Stimulated activated CD8-positive, alpha-beta memory T cell treated with anti-CD3 and anti-CD28 coated beads, Interleukin-4, amount 100 ng/mL, for 1 hour (primary cell): ENCODE measurements at regions not wholly inside any gene's neighbourhood (a gene's known extent, or its start where the extent isn't known, plus 50 kb on each side); places are given as distances from the start of the nearest gene placed in this dataset.

Source experiments
- DNase-seq, 2 donors: peaks; one replicate each; pipeline ENCODE4 v3.0.0-alpha.2; 2020; ENCODE audit warnings: low read depth in 2 of 2, low spot score in 1 of 2

DNA sequence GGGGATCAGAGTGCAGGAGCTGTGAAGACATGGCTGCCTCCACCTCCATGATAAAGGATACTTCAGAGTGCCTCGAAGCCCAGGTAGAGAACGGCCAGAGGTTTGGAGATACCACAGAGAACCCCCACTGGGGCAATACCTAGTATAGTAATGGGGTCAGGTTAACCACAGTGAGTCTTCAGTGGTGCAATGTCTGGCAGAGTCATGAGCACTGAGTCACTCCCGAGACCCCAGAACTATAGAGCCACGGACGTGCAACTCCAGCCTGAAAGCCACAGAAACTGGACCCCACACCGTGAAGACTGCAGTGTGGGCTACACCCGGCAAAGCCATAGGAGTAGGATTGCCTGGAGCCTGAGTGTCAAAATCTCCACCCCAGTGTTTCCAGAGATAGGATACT is 746.6 kb downstream of the CBLN2 start:
- no peak for DNase-seq

DNA sequence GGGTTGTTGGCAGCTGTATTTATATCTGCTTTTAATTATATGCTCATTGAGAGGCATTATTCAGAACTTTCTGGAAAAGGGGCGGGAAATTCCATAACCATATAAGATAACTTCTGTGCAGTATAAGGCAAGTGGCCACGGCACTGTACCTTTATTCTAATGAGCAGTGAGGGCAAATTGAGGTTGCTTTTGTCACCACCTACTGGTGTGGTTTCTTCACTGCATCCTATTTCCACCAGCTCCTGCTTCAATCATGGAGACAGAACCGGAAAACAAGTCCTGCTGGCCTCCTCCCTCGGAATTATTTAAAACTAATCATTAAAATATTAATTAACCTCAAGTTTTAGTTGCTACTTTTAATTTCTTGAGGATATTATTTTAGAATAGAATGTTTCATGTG is 759.4 kb downstream of the CBLN2 start:
- DNase-seq, result no peak

DNA sequence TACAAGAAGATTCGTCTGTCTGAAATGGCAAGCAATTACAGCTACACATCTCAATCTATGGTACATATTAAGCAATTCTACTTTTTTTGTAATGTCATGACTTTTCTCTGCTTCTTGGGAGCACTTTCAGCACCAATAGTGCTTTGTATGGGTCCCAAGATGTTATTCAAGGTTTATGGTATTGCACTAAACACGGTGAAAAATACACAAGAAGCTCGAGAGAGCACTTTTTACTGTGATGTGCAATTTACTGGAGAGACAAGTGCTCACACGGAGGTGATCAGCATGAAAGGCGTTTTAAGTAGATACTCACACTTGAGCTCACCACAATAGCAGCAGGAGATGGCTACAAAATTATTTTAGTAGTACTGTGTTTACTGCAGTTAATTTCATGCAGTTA is 783.6 kb downstream of the CBLN2 start:
- no peak for DNase-seq

DNA sequence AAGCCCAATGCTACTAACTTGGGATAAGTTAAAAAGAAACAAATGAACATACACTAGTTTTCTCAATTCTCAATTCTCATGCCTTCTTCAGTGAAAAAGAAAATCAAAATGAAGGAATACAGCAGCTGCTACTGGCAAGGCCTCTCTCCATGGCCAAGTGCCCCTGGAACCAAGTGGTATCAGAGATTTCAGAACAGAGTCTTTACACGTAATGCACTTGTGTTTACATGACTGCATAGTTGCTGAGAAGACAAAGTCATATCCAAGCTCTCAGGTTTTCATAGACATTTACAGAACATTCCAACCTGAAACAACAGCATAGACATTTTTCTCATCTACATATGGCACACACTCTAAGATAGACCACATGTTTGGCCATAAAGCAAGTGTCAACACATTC is 789.9 kb downstream of the CBLN2 start:
- DNase-seq, result no peak

DNA sequence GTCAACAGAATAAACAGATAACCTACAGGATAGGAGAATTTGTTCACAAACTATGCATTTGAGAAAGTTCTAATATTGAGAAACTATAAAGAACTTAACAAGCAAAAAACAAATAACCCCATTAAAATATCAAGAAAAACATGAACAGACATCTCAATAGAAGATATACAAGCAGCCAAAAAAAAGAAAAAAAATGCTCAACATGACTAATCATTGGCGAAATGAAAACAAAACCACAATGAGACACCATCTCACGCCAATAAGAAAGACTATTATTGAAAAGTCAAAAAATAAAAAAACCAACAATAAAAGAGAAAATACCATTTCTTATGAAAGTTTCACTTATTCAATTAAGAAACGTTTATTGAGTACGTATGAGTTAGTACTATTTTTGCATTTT is 800.5 kb downstream of the CBLN2 start:
- no peak for DNase-seq

DNA sequence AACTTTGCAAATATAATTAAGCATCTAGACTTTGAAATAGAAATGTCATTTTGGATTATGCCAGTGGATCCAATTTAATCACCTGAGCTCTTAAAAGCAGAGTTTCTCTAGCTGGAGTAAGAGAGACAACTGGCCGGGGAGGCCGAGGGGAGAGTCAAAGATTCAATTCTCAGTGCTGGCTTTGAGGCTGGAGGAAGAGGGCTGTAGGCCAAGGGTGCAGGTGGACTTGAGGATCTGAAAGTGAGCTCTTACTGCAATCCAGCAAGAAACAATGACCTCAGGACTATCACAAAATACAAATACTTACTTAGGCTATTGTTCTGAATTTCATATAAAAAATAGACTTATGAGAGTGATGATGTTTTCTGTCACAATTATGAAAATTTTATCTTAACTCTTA is 814.5 kb downstream of the CBLN2 start:
- DNase-seq, result no peak

DNA sequence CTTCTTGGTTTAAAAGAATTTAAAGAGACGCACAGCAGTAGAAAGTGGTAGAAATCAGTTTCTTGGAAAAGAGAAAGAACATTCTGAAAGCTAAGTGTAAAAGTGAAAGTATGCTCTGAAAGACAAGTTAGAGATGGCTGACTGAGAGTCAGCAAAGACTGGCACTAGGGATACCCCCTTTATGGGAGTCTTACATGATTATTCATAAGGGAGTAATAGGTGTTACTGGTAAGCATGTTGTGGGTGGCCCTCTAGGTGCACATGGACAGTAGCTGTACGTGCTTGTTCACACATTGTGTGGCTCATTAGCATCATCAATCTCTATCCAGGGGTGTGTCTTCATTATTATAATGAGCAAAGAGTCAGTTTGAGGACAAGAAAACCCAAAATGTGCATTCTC is 816.2 kb downstream of the CBLN2 start:
- no peak for DNase-seq

DNA sequence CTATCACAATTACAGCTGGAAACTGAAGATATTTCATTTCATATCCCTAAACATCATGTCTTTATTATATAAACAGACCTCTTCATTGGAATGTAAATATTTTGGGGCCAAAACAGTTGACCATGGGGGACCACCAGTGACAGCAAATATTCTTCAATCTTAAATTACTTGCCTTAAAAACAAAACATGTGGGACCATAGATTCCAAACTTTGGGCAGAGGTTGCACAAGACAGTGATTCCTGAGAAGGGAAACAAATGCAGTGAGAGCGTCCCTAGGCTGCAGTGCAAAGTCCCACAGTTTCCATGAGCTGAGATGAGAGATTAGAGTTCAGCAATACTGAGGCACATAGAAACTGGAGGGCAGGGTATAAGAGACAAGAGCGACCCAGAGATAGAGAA is 818.9 kb downstream of the CBLN2 start:
- no peak for DNase-seq

DNA sequence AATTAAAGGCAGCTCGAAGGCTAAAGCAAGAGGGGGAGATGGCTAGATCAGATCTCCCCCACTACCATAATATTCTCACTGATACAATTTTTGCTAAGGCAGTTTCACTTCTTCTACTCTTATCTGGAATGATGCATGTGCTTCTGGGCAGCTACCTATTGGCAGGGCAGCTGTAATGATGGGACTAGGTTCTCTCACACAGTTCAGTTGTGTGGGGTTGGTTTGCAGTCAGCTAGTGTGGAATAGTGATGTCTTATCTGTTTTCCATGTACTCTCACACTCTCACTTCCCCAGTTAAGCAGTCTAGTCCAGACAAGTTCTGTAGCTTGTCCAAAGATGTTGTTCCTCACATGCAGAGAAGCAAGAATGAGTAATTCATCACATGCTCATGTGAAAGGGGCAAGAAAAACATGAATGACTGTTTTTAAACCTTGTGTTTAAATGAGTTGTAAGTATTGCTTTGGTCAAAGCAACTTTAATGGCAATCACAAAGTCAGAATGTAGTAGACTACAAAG is 836.1 kb downstream of the CBLN2 start:
- no peak for DNase-seq

DNA sequence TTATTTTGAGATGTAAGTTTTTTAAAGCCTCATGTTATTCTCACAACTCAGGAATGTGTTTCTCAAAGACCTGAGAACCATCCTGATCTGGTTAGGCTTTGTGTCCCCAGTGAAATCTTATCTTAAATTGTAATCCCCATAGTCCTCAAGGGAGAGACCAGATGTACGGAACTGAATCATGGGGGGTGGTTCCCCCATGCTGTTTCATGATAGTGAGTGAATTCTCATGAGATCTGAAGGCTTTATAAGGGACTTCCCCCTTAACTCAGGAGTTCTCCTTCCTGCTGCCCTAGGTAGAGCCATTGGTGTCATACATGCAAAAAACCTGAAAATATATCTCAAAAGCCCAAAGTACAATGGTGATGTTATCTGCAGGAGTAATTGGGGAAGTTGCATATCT is 836.7 kb downstream of the CBLN2 start:
- no peak for DNase-seq

DNA sequence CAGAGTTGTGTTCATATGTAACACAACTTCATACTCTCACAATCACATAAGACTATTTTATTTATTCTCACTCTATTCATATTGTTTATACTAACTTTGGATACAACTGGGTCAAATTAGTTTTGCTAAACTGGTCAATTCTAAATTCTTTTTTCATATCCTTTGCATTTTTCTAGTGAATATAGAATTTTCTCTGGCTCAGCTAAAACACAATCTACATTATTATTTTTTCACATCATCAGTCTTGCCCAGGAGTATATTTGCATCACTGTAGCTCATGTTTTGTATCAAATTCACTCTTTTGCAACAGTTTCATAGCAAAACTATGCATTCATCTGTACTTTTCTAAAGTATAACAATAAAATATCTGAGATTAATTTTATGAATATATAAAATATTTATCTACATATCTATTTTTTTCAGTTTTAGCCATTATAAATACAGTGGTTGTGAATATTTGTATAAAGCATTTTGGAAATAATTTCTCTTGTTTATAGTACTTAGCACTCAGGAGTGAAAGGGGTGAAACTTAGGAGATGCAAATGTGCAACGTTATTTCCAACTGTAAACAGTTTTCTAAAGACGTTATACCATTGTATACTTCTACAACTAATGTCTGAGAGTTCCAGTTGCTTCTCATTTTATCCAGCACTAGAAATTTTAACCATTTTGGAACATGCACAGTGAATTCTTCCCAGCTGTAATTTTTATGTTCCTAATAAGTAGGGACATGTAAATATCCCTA is 854.6 kb downstream of the CBLN2 start:
- no peak for DNase-seq

DNA sequence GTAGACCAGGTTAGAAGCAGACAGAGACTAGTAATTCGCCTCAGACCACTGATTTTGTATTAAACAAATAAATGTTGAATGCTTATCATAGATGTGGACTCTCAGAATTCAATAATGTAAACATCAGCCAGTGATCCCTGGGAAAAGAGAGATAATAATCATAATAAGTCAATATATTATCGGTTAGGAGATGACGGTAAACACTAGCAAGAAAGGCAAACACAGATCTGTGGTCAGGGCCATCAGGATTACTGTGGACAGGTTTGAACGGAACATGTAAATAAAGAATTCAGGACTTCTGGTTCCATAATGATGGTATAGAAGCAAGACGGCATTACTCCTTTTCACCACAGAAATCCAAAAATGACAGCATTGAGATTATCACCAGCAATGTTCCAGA is 861.6 kb downstream of the CBLN2 start:
- DNase-seq, result no peak

DNA sequence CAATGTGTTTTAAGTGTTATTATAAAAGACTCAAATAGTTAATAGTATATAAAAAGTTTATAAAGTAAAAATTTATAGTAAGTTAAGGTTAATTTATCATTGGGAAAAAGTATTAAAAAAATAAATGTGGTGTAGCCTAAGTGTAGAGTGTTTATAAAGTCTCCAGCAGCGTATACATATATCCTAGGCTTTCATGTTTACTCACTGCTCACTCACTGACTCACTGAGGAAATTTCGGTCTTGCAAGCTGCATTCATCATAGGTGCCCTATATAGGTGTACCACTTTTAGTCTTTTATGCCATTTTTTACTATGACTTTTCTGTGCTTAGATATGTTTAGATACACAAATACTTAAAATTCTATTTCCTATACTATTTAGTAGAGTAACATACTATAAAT is 866.0 kb downstream of the CBLN2 start:
- DNase-seq, result no peak

DNA sequence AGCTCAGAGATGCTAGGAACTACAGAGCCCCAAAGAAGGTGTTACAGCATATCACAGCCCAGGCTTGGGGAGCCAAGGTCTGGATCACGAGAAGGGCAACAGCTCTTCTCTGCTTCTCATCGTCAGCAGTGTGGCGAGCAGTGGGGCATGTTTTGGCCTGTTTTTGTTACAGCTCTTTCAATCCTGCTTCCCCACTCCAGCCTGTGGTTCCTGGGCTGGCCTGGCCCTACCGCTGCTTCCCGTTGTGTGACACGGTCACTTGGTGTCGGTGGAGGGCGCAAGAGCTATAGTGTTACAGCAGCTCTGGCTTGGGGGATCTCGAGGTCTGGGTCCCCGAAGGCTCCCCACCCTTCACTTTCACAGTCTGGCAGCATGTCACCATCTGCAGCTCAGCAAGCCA is 870.2 kb downstream of the CBLN2 start:
- no peak for DNase-seq

DNA sequence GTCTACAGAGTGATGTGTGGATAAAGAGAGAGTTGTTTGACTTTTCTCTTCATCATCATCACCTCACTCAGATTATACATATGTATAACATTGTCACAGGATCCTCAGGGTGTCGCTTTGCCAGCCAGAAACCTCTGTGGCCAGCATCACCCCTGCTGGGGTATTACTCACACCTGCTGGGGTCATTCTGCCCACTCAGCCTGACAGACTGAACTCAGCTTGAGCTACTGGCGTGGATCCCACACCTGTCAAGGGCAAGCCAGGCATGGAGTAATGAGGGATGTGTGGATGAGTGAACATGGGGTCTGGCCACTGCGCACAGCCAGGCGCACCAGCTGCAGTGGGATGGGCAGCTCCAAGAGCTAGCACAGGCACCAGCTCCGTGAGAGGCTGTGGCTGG is 870.6 kb downstream of the CBLN2 start:
- DNase-seq, result no peak

DNA sequence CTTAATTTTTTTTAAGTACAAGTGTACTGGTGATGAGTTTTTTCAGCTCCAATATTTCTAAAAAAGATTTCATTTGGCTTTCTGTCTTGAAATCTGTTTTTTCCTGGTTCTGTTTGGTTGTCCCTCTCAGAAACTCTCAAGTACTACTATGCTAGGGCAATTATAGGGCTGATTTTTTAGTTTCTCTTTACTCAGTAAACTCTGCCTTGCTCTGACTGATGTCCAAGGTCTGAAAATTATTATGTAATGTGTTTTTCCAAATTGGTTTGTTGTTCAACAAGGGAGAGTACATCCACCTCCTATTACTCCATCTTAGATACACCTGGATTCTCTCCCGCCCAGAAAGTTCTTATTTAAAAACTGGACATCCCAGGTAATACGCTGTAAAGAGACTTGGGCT is 877.7 kb downstream of the CBLN2 start:
- DNase-seq, result no peak

DNA sequence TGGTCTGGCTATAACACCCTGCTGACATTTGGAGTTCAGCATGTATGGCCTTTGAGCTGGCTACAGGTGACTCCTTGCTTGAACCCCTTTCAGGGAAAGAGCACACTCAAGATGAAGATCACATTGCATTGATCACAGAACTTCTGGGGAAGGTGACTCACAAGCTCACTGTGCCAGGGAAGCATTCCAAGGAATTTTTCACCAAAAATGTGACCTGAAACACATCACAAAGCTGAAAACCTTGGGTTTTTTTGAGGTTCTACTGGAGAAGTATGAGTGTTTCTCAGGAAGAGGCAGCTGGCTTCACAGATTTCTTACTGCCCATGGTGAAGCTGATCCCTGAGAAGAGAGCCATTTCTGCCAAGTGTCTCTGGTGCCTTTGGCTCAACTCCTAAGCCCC is 879.0 kb downstream of the CBLN2 start:
- DNase-seq, result no peak

DNA sequence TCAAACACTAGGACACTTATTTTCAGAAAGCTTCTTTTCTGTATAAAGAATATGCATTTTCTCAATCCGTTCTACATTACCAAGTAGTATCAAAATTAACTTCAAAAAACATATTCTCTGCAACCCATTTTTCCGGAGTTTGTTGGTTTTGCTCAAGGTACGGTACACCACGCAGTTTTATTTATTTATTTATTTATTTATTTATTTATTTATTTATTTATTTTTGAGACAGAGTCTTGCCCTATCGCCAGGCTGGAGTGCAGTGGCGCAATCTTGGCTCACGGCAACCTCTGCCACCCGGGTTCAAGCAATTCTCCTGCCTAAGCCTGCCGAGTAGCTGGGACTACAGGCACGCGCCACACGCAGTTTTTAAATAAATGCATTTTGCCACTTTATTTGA is 900.3 kb downstream of the CBLN2 start:
- DNase-seq, result no peak

DNA sequence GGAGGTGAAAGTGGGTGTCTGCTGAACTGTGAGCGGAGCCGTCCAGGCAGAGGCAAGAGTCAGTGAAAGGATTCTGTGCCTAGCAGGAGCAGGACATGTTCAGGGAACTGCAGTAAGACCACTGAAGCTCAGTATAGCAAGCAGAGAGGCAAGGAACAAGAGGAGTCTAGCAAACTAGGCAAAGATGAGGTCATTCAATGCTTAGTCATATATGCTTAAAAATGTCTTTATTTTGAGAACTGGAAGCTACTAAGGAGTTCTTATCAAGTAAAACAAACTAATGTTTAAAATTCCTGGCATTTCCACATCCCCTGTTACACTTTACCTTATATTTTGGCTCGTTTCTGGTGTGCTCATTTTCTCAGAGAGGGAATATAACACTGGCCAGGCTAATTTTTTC is 913.4 kb downstream of the CBLN2 start:
- DNase-seq, result no peak

DNA sequence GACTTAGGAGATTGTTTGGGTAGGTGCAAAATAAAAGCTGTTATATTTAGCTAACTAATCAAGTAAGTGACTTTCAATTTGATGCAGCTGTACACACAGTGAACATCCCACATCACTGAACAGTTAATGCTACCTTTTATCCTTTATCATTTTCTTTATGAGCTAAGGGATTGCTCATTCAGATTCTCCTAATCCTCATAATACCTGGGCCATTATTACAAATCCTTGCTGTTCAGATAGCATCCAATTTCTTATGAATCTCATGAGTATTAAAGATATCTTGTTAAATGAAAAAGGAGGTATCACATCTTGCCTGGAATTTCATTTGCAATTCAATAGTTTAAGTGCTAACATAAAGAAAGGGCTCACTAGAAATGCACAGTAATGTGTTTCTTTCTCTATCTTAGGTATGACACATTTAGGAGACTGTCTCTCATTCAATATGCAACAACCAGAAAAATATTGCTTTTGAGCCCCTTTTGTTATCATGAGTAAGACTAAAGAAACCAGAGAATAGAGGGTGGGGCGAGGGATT is 918.5 kb downstream of the CBLN2 start:
- DNase-seq, result no peak

DNA sequence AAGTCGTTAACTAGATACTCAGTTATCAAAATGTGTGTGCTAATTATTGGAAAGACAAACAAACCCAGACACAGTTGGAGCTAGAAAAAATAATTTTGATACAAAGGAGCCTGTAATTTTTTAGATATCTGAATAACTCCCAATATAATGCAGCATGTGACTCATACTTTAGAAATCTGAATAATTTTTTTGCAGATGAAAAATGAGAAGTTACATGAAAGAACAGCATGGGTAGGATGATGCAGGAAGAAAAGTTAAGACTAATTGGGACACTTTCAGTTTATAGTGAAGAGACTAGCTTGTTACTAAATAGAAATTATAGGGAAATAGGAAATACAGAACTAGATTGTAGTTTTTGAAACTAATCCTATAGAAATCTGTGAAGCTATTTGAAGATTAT is 945.8 kb downstream of the CBLN2 start:
- DNase-seq, result no peak

DNA sequence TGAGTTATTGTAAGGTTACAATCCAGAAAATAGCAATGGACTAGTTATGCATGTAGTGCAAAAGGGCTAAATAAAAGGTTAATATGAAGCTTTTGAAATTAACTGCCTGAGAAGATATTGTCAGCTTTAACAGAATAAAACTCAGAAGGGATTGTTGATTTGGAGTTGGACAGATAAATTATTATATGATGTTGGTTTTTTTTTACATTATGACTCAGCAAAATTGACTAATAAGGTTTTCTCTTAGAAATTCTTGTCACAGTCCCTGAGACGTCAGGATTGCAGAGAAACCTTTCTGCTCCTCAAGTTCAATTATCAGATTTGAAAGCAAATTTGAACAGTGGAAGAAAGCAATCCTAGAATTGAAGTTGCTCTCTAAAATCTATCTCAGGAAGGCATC is 946.9 kb downstream of the CBLN2 start:
- no peak for DNase-seq

DNA sequence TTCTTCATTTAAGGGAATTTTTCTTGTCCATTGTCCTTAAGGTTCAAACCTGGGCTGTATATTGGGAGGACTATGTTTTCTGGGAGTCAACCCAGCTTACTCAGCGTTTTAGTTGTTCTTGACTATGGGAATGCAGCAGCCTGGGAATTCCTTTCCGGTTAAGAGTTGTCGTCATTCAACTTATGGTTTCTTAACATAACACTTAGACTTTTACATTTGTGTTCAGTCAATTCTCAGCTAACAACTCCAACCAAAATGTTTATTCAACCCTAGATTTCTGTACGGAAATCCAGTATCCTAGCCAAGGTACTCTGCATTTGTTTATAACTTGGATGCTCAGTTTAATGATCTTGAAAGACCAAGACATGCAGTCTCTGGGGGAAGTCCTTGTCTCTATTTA is 960.9 kb downstream of the CBLN2 start:
- DNase-seq, result no peak
